Limb (tissue), 2 donors: ENCODE measurements at regions not wholly inside any gene's neighbourhood (a gene's known extent, or its start where the extent isn't known, plus 50 kb on each side); places are given as distances from the start of the nearest gene placed in this dataset.
"Not testable (repeated sequence)": the region's sequence is repeated elsewhere in the genome, so short reads cannot be mapped to it uniquely, and the experiment has no call there.

ENCODE experiments used
- DNase-seq, 2 donors: peaks; one replicate each; pipeline ENCODE4 v3.0.0-alpha.2; 2016; ENCODE audit errors: extremely low spot score in 2 of 2

DNA sequence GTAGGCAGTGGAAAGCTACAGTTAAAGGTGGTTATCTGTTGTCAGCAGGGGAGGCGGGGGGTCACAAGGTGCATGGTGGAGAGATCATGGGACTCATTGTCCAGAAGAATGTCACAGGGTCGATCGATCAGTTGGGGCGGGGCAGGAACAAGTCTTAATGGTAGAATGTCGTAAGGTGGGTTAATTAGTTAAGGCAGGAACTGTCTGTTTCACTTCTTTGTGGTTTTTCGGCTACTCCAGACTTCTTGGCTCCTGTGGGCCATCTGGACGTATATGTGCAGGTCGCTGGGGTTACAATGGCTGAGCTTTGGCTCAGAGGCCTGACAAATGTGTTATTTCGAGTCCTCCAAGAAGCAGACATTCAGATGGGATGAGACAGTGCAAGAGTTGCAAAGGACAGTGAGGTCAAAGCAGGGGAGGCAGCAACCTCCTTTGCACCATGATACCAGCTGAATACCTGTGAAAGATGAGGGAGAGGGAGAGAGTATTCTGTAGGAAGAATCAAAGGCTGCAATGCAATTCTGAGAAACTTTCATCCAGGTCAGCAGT is 246.9 kb upstream of the TMEM132C start:
- DNase-seq, result no peak

DNA sequence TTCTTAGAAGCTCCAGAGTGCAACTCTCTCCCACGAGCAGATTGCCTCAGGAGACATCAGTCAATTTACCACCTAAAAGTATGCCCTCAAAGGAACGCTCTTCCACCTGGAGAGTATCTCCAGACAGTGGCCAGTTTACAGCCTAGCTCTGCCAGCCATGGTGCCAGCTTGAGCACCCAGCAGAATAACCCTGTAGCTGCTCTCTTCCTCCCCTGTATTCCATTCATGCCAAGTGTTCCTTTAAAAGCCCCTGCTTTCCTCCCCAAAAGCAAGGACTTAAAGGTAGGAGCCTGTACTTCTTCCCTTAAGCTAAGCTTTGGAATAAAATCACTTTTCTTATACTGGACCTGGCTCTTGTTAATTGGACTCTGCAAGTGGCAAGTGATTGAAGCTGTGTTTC is 245.4 kb upstream of the TMEM132C start:
- DNase-seq, result no peak

DNA sequence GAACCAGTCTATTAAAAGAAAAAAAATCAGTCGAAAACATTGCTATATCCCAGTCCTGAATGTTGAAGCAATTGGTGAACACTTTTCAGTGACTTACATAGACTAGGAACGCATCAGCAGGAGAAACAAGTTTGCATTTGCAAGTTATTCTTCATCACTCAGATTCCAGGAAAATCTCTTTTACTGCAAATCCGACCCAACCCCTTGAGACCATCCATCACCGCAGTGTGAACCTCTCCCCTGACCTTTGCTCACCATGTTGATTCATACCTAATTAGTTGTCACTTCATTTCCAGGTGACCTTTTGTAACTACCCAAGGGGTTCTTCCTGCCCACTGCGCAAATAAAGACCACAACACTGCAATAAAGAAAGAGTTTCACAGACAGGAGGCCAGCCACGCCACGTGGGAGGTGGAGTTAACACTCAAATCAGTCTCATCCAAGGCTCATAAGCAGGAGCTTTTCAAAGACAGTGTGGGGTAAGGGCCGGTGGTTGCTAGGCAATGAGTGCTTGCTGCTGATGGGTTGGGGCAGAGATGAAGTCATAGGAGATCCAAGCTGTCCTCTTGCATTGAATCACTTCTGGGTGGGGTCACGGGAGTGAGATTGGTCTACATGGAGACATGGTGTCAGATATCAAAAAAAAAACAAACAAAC is 241.3 kb upstream of the TMEM132C start:
- no peak for DNase-seq

DNA sequence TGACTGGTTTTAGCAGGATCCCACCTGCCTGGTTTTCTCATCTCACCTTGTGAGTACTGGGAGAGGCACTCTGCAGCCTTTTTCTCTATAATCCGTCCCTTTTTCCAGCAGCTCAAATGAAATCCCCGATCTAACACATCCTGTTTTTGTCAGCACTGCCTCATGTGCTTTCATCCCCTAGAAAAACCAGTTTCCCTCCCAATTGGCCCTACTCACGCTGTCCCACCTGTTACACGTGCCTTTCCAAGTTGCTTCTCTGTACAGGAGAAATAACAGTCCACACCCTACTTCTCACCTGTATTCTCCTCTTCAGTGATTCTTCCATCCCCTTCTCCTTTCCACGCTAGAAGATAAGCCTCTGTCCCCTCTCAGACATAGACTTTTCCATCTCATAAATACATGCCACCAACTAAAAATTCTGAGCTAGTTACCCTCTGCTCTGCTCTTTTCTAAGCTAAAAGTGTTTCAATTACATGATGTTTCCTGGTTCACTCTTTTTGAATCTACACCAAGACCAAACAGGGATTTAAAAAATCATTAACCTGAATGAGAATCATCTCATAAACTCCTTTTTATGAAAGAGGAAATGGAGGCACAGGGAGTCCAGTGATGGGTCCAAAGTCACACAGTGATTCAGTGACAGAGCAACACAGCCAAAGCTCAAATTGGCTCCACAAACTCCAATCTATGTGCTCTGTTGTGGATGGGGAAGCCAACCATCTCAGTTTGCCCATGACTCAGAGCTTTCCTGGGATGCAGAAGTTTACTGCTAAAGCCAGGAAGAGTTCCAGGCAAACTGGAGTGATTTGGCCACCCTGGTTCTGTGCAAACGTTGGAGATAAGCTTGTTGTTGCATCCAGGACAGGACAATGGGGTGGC is 240.0 kb upstream of the TMEM132C start:
- DNase-seq, result no peak

DNA sequence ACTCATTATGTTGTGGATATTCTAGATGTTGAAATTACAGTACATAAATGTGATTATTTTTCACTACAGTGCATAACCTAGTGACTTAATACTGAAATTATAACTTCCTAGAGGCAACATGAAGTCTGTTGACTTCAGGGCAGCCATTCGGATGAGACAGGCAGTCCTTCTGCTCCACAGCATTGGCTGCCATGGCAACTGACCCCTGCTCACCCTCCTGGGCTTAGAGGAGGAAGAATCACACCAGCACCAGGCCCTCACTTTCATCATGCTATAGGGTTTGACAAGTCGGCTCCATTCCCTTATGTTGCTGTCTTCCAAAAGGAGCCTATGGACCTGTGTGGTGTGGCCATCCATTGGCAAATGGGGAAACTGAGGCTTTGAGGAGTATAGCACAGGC is 233.5 kb upstream of the TMEM132C start:
- DNase-seq, result no peak

DNA sequence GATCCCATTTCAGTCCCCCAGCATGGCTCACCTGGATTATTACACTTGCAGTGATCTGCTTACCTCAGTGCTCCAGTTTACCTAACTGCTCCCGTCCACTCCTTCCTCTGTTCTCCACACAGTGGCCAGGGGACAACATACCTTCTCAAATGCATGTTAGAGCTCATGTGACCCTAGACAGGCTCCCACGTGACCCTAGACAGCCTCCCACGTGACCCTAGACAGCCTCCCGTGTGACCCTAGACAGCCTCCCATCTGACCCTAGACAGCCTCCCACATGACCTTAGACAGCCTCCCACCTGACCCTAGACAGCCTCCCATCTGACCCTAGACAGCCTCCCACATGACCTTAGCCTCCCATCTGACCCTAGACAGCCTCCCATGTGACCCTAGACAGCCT is 226.0 kb upstream of the TMEM132C start:
- DNase-seq, result no peak

DNA sequence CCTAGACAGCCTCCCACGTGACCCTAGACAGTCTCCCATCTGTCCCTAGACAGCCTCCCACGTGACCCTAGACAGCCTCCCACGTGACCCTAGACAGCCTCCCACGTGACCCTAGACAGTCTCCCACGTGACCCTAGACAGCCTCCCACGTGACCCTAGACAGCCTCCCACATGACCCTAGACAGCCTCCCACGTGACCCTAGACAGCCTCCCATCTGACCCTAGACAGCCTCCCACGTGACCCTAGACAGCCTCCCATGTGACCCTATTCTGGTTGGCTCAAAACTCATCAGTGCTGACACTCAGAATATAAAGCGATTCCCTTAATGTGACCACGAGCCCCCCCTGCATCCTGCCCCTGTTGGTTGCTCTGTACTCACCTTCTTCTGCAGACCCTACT is 224.7 kb upstream of the TMEM132C start:
- not testable (repeated sequence) for DNase-seq

DNA sequence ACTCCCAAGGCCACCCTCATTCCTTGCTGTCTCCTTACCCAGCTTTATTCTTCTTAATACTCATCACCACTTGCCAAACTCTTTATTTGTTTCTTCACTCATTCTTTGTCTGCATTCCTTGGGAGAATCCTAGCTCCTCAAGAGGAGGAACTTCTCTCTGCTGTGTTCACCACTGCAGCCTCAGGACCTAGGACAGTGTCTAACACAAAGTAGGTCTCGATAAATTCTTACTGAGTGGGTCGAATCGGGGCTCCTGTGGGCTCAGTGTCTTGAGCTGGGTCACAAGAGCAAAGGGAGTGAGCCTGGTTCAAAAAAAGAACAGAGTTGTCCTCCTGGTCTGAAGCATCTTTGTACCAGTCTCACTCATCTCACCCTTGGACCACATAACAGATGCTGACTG is 224.1 kb upstream of the TMEM132C start:
- no peak for DNase-seq

DNA sequence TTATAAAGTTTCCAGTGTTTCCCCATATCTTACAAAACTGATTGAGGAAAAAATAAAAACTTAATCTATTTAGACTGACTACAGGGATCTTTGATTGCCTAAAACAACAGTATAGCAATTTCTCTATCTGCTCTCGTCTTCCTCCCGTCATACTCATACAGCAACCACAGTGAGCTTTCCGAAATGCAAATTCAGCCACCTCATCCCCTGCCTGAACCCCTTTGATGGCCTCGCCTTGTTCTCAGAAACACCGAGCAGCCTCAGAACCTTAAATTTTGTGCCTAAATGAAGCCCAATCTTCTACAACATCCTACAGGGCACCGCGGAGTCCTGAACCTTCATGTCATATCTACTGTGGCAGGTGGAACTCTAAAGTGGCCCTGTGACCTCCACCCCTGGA is 223.7 kb upstream of the TMEM132C start:
- DNase-seq, result no peak

DNA sequence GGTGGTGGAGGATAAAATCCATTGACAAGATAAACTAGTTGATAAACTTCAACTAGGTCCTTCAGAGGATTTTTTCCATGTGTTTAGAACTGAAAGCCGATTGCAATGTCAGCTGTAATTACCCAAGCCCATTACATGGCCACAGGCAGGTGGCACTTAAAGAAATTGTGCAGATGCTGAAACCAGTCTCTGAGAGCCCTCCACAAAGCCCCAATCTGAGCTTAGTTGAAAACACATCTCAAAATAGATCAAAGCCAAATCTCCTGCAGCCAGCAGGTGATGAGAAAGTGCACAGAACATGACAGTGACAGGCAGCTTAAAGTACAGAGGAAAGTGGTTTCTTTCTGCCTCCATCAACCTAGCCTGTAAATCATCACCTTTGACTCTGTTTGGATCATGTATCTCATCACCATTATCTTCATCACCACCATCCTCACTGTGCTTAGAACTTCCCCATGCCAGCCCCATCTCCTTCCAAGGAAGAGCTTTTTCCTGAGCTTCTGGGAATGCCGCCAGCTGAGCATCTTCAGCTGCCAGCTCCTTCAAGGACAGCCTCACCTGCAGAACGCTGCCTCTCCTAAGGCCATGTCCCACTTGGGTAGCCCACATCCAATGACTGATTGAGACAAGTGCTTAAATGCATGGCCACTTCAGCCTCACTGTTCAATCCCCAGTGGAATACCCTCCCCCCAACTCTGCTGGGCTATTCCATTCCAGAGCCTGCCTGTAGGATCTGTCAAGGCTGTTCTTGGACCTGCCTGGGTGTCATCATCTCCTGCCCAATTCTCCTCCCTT is 219.5 kb upstream of the TMEM132C start:
- DNase-seq, result no peak

DNA sequence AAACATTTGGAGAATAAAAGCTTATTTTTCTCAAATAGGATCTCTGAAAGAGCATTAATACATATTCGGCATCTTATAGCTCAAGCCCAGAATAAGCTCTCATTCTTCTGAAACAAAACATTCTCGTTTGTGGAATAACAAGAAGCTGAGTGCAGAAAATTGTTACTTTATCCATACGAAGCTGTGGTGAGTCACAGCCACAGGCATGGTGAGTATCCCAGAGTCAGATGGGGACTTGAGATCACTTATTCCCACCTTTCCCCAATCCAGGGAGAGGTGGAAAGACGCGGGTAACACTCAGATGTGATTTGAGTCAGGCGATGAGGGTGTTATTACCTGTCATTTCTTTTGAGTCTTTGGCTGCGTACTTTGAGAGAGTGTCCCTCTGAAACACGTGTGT is 214.6 kb upstream of the TMEM132C start:
- no peak for DNase-seq

DNA sequence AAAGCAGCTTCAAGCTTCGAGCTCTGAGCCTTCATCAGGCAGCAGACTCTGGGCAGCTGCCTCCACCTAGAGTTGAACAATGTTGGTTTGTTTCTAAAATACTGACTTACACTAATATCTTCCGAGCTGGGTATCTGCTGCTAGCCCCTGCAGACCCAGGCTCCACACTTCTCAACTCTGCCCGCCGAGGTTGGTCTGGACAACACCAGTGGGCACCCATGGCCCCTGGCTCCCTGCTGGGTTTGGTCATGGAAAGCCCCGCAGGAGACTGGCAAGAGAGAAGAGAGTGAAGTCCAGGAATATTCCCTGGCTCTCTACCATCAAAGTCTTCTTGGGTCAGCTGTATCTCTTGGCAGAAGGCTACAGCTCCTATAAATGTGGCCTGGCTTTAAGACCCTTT is 214.2 kb upstream of the TMEM132C start:
- no peak for DNase-seq

DNA sequence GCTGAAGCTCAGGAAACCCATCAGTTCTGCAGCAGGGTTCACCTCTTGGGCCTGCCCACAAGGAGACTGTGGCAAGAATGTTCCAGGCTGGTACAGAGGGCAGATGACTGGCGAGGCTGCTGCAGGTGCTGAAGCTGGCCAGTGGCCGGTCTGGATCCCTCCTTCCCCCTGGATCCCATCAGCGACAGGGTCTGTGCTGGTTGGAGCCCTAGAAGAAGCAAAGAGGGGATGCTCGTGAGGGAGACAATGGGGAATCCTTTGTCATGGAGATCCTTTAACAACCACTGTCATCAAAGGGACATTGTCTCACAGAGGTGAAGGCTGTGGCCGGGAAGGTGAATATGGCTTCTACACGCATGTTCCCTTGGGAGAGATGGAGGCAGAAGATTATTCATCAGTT is 211.4 kb upstream of the TMEM132C start:
- DNase-seq, result no peak

DNA sequence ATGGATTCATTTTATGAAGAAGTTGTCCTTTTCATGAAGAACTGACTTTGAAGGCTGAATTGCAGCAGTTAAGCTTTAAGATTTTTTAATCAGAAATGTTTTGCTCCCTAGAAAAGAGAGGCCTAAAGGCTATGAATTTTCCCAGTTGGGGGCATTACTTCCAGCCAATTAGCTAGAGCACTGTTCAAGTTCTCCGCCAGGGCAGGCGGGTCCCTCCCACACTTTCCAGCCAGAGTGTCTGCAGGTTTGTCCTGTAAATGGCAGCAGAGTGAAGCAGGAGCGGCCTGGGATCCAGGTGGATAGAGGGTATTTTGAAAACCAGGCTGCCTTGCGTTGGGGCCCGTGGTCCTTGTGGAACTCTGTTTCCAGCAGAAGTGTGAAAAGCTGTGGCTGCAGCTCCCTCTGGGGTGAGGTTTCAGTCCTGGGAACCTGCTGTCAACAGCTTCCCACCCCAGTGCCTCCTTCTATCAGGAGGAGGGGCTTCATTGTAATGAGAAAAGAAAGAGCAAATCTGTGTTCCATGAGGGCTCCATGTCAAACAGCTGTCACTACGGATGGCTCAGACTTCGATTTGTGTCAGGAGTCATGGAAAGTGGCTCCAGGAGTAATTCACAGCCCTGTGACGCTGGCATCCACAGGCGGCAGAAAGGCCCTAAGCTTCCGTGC is 210.7 kb upstream of the TMEM132C start:
- DNase-seq, result no peak

DNA sequence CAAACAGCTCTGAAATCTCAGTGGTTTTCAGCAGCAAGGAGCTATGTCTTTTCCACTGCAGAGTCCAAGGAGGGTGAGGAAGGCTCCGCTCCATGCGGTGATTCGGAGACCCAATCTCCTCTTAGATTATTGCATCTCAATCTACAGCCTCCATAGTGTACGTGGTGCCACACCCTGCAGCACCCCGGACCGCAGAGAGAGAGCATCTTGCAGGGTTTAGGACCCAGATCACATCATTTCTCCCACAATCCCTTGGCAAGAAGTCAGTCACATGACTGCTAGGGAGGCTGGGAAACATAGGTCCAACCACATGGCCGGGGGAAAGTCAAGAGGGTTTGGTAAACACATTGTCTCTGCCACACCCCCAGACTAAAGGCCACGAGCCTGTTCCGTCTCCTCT is 209.4 kb upstream of the TMEM132C start:
- DNase-seq, result no peak

DNA sequence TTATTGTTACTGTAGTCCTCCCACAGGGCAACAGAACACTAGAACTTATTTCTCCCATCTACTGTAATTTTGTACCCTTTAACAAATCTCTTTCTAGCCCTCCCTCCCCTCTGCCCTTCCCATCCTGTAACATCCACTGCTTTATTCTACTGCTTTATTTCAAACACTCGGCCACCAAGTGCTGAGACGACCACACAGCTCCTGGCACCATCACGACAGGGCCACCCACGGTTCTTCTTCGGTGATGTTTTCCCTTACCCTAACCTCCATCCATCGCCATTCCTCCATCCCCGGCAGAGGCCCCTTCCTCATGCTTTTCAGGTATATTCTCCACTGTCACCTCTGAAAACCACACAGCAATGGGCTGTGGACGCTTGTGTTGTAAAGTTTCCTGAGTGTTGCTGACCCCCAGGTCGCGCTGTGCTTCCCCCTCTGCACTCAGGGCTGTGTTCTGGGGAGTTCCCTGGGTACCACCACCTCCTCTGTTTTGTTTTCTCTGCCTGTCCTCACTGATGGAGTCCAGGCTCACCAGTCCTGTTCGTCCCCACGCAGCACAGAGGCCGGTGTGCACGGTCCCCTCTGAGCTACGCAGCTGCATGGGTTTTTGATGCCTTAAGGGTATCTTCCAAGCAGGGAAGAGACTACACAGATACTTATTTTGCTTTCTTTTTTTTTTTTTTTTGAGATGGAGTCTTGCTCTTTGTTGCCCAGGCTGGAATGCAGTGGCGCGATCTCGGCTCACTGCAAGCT is 207.2 kb upstream of the TMEM132C start:
- DNase-seq, result no peak

DNA sequence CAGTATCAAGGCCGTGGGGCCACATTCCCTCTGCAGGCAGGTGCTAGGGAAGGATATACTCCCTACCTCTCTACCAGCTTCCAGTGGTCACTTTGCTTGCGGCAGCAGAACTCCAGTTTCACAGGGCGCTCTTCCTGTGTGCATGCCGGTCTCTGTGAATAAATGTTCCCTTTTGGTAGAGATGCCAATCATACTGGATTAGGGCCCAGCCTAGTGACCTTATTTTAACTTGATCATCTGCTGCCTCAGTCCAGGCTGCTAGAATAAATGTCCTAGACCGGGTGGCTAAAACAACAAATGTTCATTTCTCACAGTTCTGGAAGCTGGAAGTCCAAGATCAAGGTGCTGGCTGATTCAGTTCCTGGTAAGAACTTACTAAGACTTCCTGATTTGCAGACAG is 198.8 kb upstream of the TMEM132C start:
- DNase-seq, result peak in 1 of 2 donors; percentile 8

DNA sequence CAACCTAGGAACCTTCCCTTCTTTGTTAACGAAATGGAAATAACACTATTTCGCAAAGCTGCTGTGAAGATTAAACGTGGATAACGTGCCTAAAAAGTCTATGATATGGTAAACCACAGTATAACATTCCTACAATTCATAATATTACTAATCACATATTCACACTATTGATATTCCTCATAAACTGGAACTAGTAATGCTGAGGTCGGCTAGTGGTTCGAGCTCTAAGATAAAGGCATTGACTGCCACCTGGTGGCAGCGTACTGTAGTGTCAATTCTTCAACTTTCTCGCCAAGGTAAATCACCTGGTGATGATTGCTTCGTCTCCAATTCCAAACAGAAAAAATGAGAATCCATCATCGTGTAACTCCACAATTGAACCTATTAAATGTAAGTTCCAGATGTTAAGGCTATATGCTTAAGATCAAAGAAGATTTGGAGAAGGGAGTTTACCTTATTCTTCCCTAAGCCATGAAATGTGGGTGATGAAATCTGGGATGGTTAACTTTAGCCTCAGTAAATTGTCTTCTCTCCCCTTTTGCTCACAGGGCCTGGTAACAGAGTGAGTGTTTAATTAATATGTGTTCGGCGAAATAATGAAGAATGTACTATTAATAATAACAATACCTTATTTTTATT is 197.5 kb upstream of the TMEM132C start:
- DNase-seq, result peak; percentile 51 to 61

DNA sequence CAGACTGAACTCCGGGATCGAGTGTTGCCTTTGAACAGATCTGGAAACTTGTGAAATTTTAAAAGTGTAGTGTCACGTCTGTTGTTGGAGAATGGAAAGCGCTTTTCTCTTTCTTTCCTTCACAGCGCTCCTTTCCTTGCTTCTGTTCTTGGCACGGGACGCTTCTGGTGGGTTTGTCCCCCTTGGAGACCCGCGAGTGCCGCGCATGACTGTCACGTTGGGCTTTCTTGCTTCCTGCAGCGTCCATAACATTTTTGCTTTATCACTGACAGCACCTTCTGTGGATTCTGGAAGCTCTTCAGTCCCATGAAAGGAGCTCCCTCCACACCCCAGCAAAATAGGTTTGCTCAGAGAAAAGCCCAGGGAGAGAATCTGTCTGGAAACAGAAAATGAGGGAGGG is 193.0 kb upstream of the TMEM132C start:
- peak in 1 of 2 donors; percentile 8 for DNase-seq

DNA sequence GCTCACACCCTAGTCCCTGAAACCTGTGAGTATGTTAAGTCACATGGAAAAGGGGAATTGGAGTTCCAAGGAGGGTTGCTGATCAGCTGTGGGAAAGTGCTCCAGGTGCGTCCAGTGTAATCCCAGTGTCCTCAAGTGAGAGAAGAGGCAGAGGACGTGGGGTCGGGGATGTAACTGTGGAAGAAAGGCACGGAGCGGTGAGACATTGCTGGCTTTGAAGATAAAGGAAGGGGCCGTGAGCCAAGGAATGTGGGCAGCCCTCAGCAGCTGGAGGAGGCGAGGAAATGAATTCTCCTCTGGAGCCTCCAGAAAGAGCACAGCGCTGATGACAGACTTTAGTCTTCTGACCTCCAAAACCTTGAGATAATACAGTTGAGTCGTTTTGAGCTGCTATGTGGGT is 191.6 kb upstream of the TMEM132C start:
- no peak for DNase-seq
